A549 (cell line): ENCODE measurements at regions not wholly inside any gene's neighbourhood (a gene's known extent, or its start where the extent isn't known, plus 50 kb on each side); places are given as distances from the start of the nearest gene placed in this dataset.

Experiments
- ATAC-seq, 2 experiments: fragments of 200-7000 bp in 1 of 2; fragments of >200 bp in 1 of 2; cut with Nextera tagmentation in 1 of 2; cut with Tn5 transposase in 1 of 2; 3 replicates each; pipeline versions ENCODE4 v1.8.0 to v1.9.1; 2018 to 2020; ENCODE audit warnings: mild to moderate bottlenecking in 1 of 2, moderate library complexity in 1 of 2
- CTCF ChIA-PET: fragments of 300-600 bp; sonication (Branson Sonifier 250); formaldehyde crosslinking; extraction: SDS; loops from one replicate; lab custom pipeline; 2021; ENCODE audit warnings: antibody characterized with exemption, inconsistent platforms; lab: Yijun Ruan, JAX
- POLR2A ChIA-PET: fragments of 350-600 bp; formaldehyde crosslinking; extraction: SDS; loops from one replicate; lab custom pipeline; 2021; ENCODE audit warnings: antibody characterized with exemption, inconsistent platforms; lab: Yijun Ruan, JAX
- DNase-seq, 2 experiments: peaks; one replicate each; pipeline versions ENCODE4 v3.0.0 to v3.0.0-alpha.2; 2011 to 2016; ENCODE audit warnings: low read depth in 1 of 2, low spot score in 1 of 2
- FAIRE-seq: peaks from 2 replicates; lab custom pipeline; 2011; peaks lifted over from hg19 to GRCh38; lab: Jason Lieb, UNC
- H3K27ac ChIP-seq, 2 experiments: fragments of >200 bp; sonication (Bioruptor Twin); formaldehyde crosslinking; 3 replicates each; pipeline ENCODE4 v1.5.1; 2016 to 2017
- H3K4me1 ChIP-seq: fragments of >200 bp; sonication (Bioruptor Twin); formaldehyde crosslinking; 3 replicates; pipeline ENCODE4 v1.6.1; 2016
- H3K4me2 ChIP-seq: fragments of >200 bp; sonication (Bioruptor Twin); formaldehyde crosslinking; 3 replicates; pipeline ENCODE4 v1.6.1; 2016
- H3K4me3 ChIP-seq: fragments of >200 bp; sonication (Bioruptor Twin); formaldehyde crosslinking; 3 replicates; pipeline ENCODE4 v1.5.1; 2016
- H3K9me3 ChIP-seq: fragments of >200 bp; sonication (Bioruptor Twin); formaldehyde crosslinking; 3 replicates; pipeline ENCODE4 v1.6.1; 2016
- ATOH8 ChIP-seq: fragments of 250-450 bp; sonication (Bioruptor Pico); IDR thresholded peaks from 2 replicates; pipeline ENCODE4 v1.5.0; 2020; ENCODE audit warnings: low read depth, mild to moderate bottlenecking, moderate library complexity
- BHLHE40 ChIP-seq: IDR thresholded peaks from 2 replicates; pipeline ENCODE4 v1.6.1; 2012; ENCODE audit warnings: low read depth, low read length, inconsistent platforms
- CBX2 ChIP-seq: fragments of 200-600 bp; sonication (generic); IDR thresholded peaks from 2 replicates; pipeline ENCODE4 v1.6.1; 2016; ENCODE audit warnings: low read depth, mild to moderate bottlenecking, borderline replicate concordance
- CBX8 ChIP-seq: fragments of 200-600 bp; sonication (generic); IDR thresholded peaks from 2 replicates; pipeline ENCODE4 v1.6.1; 2016
- EHF ChIP-seq: fragments of 250-450 bp; sonication (Bioruptor Pico); IDR thresholded peaks from 2 replicates; pipeline ENCODE4 v1.5.0; 2020; ENCODE audit warnings: mild to moderate bottlenecking
- EHMT2 ChIP-seq: fragments of 200-600 bp; sonication (generic); IDR thresholded peaks from 2 replicates; pipeline ENCODE4 v1.6.1; 2016; ENCODE audit warnings: antibody characterized with exemption, low read depth, mild to moderate bottlenecking, moderate library complexity
- EP300 ChIP-seq, 2 experiments: fragments of >200 bp; sonication (Bioruptor Twin); formaldehyde crosslinking; IDR thresholded peaks; 2 replicates in 1 of 2; 3 replicates in 1 of 2; pipeline ENCODE4 v1.6.1; 2016 to 2017
- GATA3 ChIP-seq: IDR thresholded peaks from 2 replicates; pipeline ENCODE4 v1.6.1; 2012; ENCODE audit warnings: borderline replicate concordance
- HEYL ChIP-seq: fragments of 250-450 bp; sonication (Bioruptor Pico); IDR thresholded peaks from 2 replicates; pipeline ENCODE4 v1.8.0; 2021; ENCODE audit warnings: mild to moderate bottlenecking, moderate library complexity
- HOXB5 ChIP-seq: fragments of 250-450 bp; sonication (Bioruptor Pico); IDR thresholded peaks from 2 replicates; pipeline ENCODE4 v1.5.0; 2020; ENCODE audit warnings: mild to moderate bottlenecking, moderate library complexity
- JUNB ChIP-seq: fragments of >200 bp; sonication (Bioruptor Twin); formaldehyde crosslinking; IDR thresholded peaks from 2 replicates; pipeline ENCODE4 v1.6.1; 2016
- MAFK ChIP-seq: fragments of 450-650 bp; IDR thresholded peaks from 2 replicates; pipeline ENCODE4 v1.6.1; 2014; ENCODE audit not compliant: partially characterized antibody
- MAZ ChIP-seq: fragments of 150-350 bp; IDR thresholded peaks from 2 replicates; pipeline ENCODE4 v1.6.1; 2014; ENCODE audit warnings: antibody characterized with exemption, low read depth, low read length, borderline replicate concordance
- NFE2L2 ChIP-seq: fragments of 150-350 bp; conservative IDR thresholded peaks from 2 replicates; pipeline ENCODE4 v1.6.1; 2014; ENCODE audit warnings: low read length
- NPAS2 ChIP-seq: fragments of 250-450 bp; sonication (Bioruptor Pico); IDR thresholded peaks from 2 replicates; pipeline ENCODE4 v1.8.0; 2022; ENCODE audit warnings: mild to moderate bottlenecking, moderate library complexity, borderline replicate concordance
- NR3C1 ChIP-seq: fragments of >200 bp; sonication (Bioruptor Twin); formaldehyde crosslinking; IDR thresholded peaks from 3 replicates; pipeline ENCODE4 v1.6.1; 2017
- PHF8 ChIP-seq: fragments of 200-600 bp; sonication (generic); IDR thresholded peaks from 2 replicates; pipeline ENCODE4 v1.6.1; 2016; ENCODE audit warnings: low read depth, mild to moderate bottlenecking, antibody characterized with exemption, moderate library complexity, borderline replicate concordance
- RAD21 ChIP-seq, 2 experiments: fragments of >200 bp in 1 of 2; sonication (Bioruptor Twin) in 1 of 2; formaldehyde crosslinking in 1 of 2; IDR thresholded peaks in 1 of 2; conservative IDR thresholded peaks in 1 of 2; 2 replicates in 1 of 2; 3 replicates in 1 of 2; pipeline ENCODE4 v1.6.1; 2012 to 2018; ENCODE audit warnings: inconsistent platforms in 1 of 2
- RCOR1 ChIP-seq: fragments of 150-350 bp; IDR thresholded peaks from 2 replicates; pipeline ENCODE4 v1.6.1; 2014; ENCODE audit warnings: antibody characterized with exemption, low read length, low read depth
- REST ChIP-seq: fragments of 200-600 bp; sonication (generic); IDR thresholded peaks from 2 replicates; pipeline ENCODE4 v1.6.1; 2016; ENCODE audit warnings: antibody characterized with exemption, mild to moderate bottlenecking, moderate library complexity
- RFX5 ChIP-seq: fragments of 450-650 bp; IDR thresholded peaks from 2 replicates; pipeline ENCODE4 v1.7.1; 2014; ENCODE audit warnings: antibody characterized with exemption, mild to moderate bottlenecking, moderate library complexity
- SMC3 ChIP-seq: fragments of >200 bp; sonication (Bioruptor Twin); formaldehyde crosslinking; IDR thresholded peaks from 3 replicates; pipeline ENCODE4 v1.6.1; 2018; ENCODE audit warnings: inconsistent platforms
- TP53 ChIP-seq: fragments of 250-450 bp; sonication (Bioruptor Pico); IDR thresholded peaks from 2 replicates; pipeline ENCODE4 v1.5.0; 2021; ENCODE audit warnings: mild to moderate bottlenecking, moderate library complexity
- ZFP36 ChIP-seq: fragments of 450-650 bp; IDR thresholded peaks from 2 replicates; pipeline ENCODE4 v1.6.1; 2014; ENCODE audit warnings: borderline replicate concordance; ENCODE audit not compliant: partially characterized antibody
- ZSCAN20 ChIP-seq: fragments of 250-450 bp; sonication (Bioruptor Pico); IDR thresholded peaks from 2 replicates; pipeline ENCODE4 v1.8.0; 2022; ENCODE audit warnings: mild to moderate bottlenecking, moderate library complexity
- WGBS: methylation state at CpG from one replicate; pipeline ENCODE4 v1.1.6; 2017; ENCODE audit errors: missing lambda C conversion rate; 5-methylcytosine and 5-hydroxymethylcytosine counted together

- ATAC-seq = no peak
- Histone ChIP-seq H3K4me1 (no peaks in the 10 kb centered on the region), H3K9me3 (no peaks in the 10 kb centered on the region), H3K27ac (no peak overlapping the region), H3K4me3 (no peak overlapping the region), H3K4me2 (no peak overlapping the region)
- no peak for TF ChIP-seq BHLHE40
- TF ChIP-seq HEYL (CRISPR knock-in tag) = no peak
- no peak for TF ChIP-seq HOXB5 (CRISPR knock-in tag)
- no peak for TF ChIP-seq NR3C1
- TF ChIP-seq SMC3 = no peak
- TF ChIP-seq EP300 (IDR thresholded peaks at IDR 0.05) = no peak
- no peak for TF ChIP-seq NPAS2
- no peak for TF ChIP-seq TP53
- no peak for TF ChIP-seq RCOR1
- TF ChIP-seq CBX8 = no peak
- TF ChIP-seq RFX5 = no peak
- TF ChIP-seq ATOH8 (CRISPR knock-in tag) = no peak
- no peak for TF ChIP-seq MAFK
- TF ChIP-seq PHF8 = no peak
- TF ChIP-seq GATA3 = no peak
- no peak for TF ChIP-seq ZFP36
- TF ChIP-seq NFE2L2 = no peak
- TF ChIP-seq EHMT2 = no peak
- no peak for TF ChIP-seq RAD21 (conservative IDR thresholded peaks at IDR 0.05 in 1 of 2, IDR thresholded peaks at IDR 0.05 in 1 of 2)
- no peak for TF ChIP-seq JUNB
- CTCF ChIA-PET = no interaction called here
- WGBS = 60% methylated on average over 2 of the region's 2 CpGs
- POLR2A ChIA-PET = no interaction called here
- FAIRE-seq = no peak
- no peak for DNase-seq
Measured at GRCh38 chr5:103414604-103415003, 148.0 kb downstream of the NUDT12 start.

- TF ChIP-seq ZFP36 (no peak), CBX2 (no peak), ZSCAN20 (no peak), REST (no peak), PHF8 (no peak), RCOR1 (no peak), HOXB5 (CRISPR knock-in tag) (no peak), MAZ (no peak), EHF (CRISPR knock-in tag) (no peak)
- DNase-seq (no peak), ATAC-seq (no peak), FAIRE-seq (no peak)
- Histone ChIP-seq H3K4me3 (no peak overlapping the region), H3K4me2 (no peak overlapping the region), H3K4me1 (no peaks in the 10 kb centered on the region), H3K27ac (no peak overlapping the region), H3K9me3 (no peaks in the 10 kb centered on the region)
- POLR2A ChIA-PET = no interaction called here
- WGBS = 33% methylated on average over 1 of the region's 1 CpG
- CTCF ChIA-PET = interaction anchor here (0.6 kb wide), 1 partner anchor 160 kb away, joined by 3 read pairs; no protein-coding TSS in a partner anchor
Measured at GRCh38 chr5:103411711-103412110, 150.9 kb downstream of the NUDT12 start.
